HEK293 (cell line): ENCODE measurements at regions not wholly inside any gene's neighbourhood (a gene's known extent, or its start where the extent isn't known, plus 50 kb on each side); places are given as distances from the start of the nearest gene placed in this dataset.

ENCODE experiments used
- CTCF ChIA-PET: fragments of 350-600 bp; formaldehyde crosslinking; extraction: SDS; loops from one replicate; lab custom pipeline; 2021; ENCODE audit warnings: antibody characterized with exemption; lab: Yijun Ruan, JAX
- POLR2A ChIA-PET: fragments of 300-600 bp; formaldehyde crosslinking; extraction: SDS; loops from one replicate; lab custom pipeline; 2020; ENCODE audit warnings: antibody characterized with exemption, inconsistent platforms; lab: Yijun Ruan, JAX
- H3K27ac ChIP-seq: fragments of 200-500 bp; sonication (Bioruptor generic); 2 replicates; pipeline ENCODE4 v1.5.1; 2014; ENCODE audit warnings: low read depth, low read length, control low read depth, inconsistent platforms; ENCODE audit errors: extremely low read depth
- H3K36me3 ChIP-seq, 2 experiments: fragments of 200-500 bp in 1 of 2; sonication (Bioruptor generic) in 1 of 2; 1 replicate in 1 of 2; 2 replicates in 1 of 2; pipeline ENCODE4 v1.5.1; 2014 to 2017; ENCODE audit warnings: inconsistent platforms in 2 of 2, low read length in 2 of 2; ENCODE audit not compliant: control insufficient read depth in 2 of 2, insufficient read depth in 1 of 2
- H3K4me1 ChIP-seq: fragments of 200-500 bp; sonication (Bioruptor generic); 2 replicates; pipeline ENCODE4 v1.5.1; 2014; ENCODE audit warnings: mild to moderate bottlenecking, low read length, inconsistent platforms; ENCODE audit not compliant: control insufficient read depth, insufficient read depth
- H3K4me3 ChIP-seq: 2 replicates; pipeline ENCODE4 v1.5.1; 2011; ENCODE audit warnings: low read depth, mild to moderate bottlenecking, control low read depth, low read length, moderate library complexity
- H3K9me3 ChIP-seq: fragments of 200-500 bp; sonication (Bioruptor generic); 2 replicates; pipeline ENCODE4 v1.5.1; 2014; ENCODE audit warnings: low read depth, low read length, inconsistent platforms; ENCODE audit not compliant: control insufficient read depth, insufficient read depth
- FEZF1 ChIP-seq: fragments of 450-650 bp; formaldehyde crosslinking; IDR thresholded peaks from 2 replicates; pipeline ENCODE4 v1.5.1; 2016; ENCODE audit warnings: missing biosample characterization, missing genetic modification characterization
- KLF16 ChIP-seq: fragments of 450-650 bp; formaldehyde crosslinking; IDR thresholded peaks from 2 replicates; pipeline ENCODE4 v1.5.1; 2017; ENCODE audit warnings: missing biosample characterization, missing genetic modification characterization
- KLF8 ChIP-seq: fragments of 450-650 bp; formaldehyde crosslinking; IDR thresholded peaks from 2 replicates; pipeline ENCODE4 v1.5.1; 2016; ENCODE audit warnings: missing biosample characterization, missing genetic modification characterization
- PBX3 ChIP-seq: sonication (generic); formaldehyde crosslinking; IDR thresholded peaks from 2 replicates; pipeline ENCODE4 v1.8.1; 2022; ENCODE audit warnings: mild to moderate bottlenecking, moderate library complexity, missing genetic modification reagents
- PRDM4 ChIP-seq: fragments of 450-650 bp; formaldehyde crosslinking; IDR thresholded peaks from 2 replicates; pipeline ENCODE4 v1.5.1; 2017; ENCODE audit warnings: missing biosample characterization, missing genetic modification characterization
- RBAK ChIP-seq: fragments of 450-650 bp; formaldehyde crosslinking; IDR thresholded peaks from 2 replicates; pipeline ENCODE4 v1.5.1; 2016; ENCODE audit warnings: missing biosample characterization, missing genetic modification characterization
- SCRT2 ChIP-seq: fragments of 450-650 bp; formaldehyde crosslinking; IDR thresholded peaks from 2 replicates; pipeline ENCODE4 v1.5.1; 2016; ENCODE audit warnings: missing biosample characterization, missing genetic modification characterization
- ZBTB21 ChIP-seq: fragments of 450-650 bp; formaldehyde crosslinking; IDR thresholded peaks from 2 replicates; pipeline ENCODE4 v1.5.1; 2017; ENCODE audit warnings: missing biosample characterization, missing genetic modification characterization
- ZBTB48 ChIP-seq: fragments of 450-650 bp; formaldehyde crosslinking; IDR thresholded peaks from 2 replicates; pipeline ENCODE4 v1.5.1; 2016; ENCODE audit warnings: missing biosample characterization, missing genetic modification characterization
- ZNF133 ChIP-seq: fragments of 450-650 bp; formaldehyde crosslinking; IDR thresholded peaks from 2 replicates; pipeline ENCODE4 v1.5.1; 2016; ENCODE audit warnings: missing biosample characterization, missing genetic modification characterization
- ZNF155 ChIP-seq: fragments of 450-650 bp; formaldehyde crosslinking; IDR thresholded peaks from 2 replicates; pipeline ENCODE4 v1.5.1; 2016; ENCODE audit warnings: missing biosample characterization, missing genetic modification characterization
- ZNF23 ChIP-seq: fragments of 450-650 bp; formaldehyde crosslinking; IDR thresholded peaks from 2 replicates; pipeline ENCODE4 v1.5.1; 2016; ENCODE audit warnings: missing biosample characterization, missing genetic modification characterization, borderline replicate concordance
- ZNF280C ChIP-seq: fragments of 450-650 bp; formaldehyde crosslinking; IDR thresholded peaks from 2 replicates; pipeline ENCODE4 v1.5.1; 2016; ENCODE audit warnings: missing biosample characterization, missing genetic modification characterization
- ZNF280D ChIP-seq: fragments of 450-650 bp; formaldehyde crosslinking; IDR thresholded peaks from 2 replicates; pipeline ENCODE4 v1.5.1; 2016; ENCODE audit warnings: missing biosample characterization, missing genetic modification characterization
- ZNF350 ChIP-seq: fragments of 450-650 bp; formaldehyde crosslinking; IDR thresholded peaks from 2 replicates; pipeline ENCODE4 v1.5.0; 2017; ENCODE audit warnings: missing biosample characterization, mild to moderate bottlenecking, missing genetic modification characterization
- ZNF426 ChIP-seq: fragments of 450-650 bp; formaldehyde crosslinking; IDR thresholded peaks from 2 replicates; pipeline ENCODE4 v1.5.1; 2017; ENCODE audit warnings: missing biosample characterization, missing genetic modification characterization, mild to moderate bottlenecking, inconsistent platforms, moderate library complexity
- ZNF580 ChIP-seq: fragments of 450-650 bp; formaldehyde crosslinking; IDR thresholded peaks from 2 replicates; pipeline ENCODE4 v1.5.1; 2016; ENCODE audit warnings: missing biosample characterization, missing genetic modification characterization
- ZNF626 ChIP-seq: fragments of 450-650 bp; sonication (Bioruptor Pico); formaldehyde crosslinking; IDR thresholded peaks from 2 replicates; pipeline ENCODE4 v1.5.1; 2018; ENCODE audit warnings: missing biosample characterization, missing genetic modification characterization, inconsistent platforms
- ZNF747 ChIP-seq: fragments of 450-650 bp; formaldehyde crosslinking; IDR thresholded peaks from 2 replicates; pipeline ENCODE4 v1.5.1; 2016; ENCODE audit warnings: missing biosample characterization, missing genetic modification characterization

- Histone ChIP-seq H3K36me3 (no peaks in the 10 kb centered on the region), H3K4me1 (no peaks in the 10 kb centered on the region), H3K9me3 (no peaks in the 10 kb centered on the region), H3K27ac (no peak overlapping the region), H3K4me3 (no peak overlapping the region)
- ChIA-PET CTCF (interaction anchor here (0.7 to 1.4 kb wide), 5 partner anchors 17 to 1234 kb away, joined by 3 to 6 read pairs (median 5); no protein-coding TSS in a partner anchor), POLR2A (no interaction called here)
- TF ChIP-seq PBX3 (CRISPR knock-in tag) = no peak
- no peak for TF ChIP-seq ZNF280D (tag by site-specific recombination)
- TF ChIP-seq ZBTB48 (tag by site-specific recombination) = no peak
- no peak for TF ChIP-seq ZNF23 (tag by site-specific recombination)
These were observed 221.3 kb downstream of the IDS start for GRCh38 chrX:149283853-149284252.

GRCh38 chrX:149282909-149283308, 222.2 kb downstream of the IDS start:
- CTCF ChIA-PET = no interaction called here
- Histone ChIP-seq H3K27ac (no peak overlapping the region), H3K4me1 (no peaks in the 10 kb centered on the region), H3K9me3 (no peaks in the 10 kb centered on the region), H3K4me3 (no peak overlapping the region), H3K36me3 (no peaks in the 10 kb centered on the region)
- POLR2A ChIA-PET = no interaction called here
- TF ChIP-seq FEZF1 (tag by site-specific recombination) (no peak), KLF8 (no peak), ZNF133 (tag by site-specific recombination) (no peak), ZNF426 (tag by site-specific recombination) (no peak), ZNF280C (no peak), SCRT2 (tag by site-specific recombination) (no peak), ZNF626 (no peak), ZNF747 (tag by site-specific recombination) (no peak), ZNF155 (tag by site-specific recombination) (no peak), KLF16 (tag by site-specific recombination) (no peak), PRDM4 (tag by site-specific recombination) (no peak), ZNF350 (tag by site-specific recombination) (no peak), RBAK (no peak), ZNF580 (tag by site-specific recombination) (no peak), ZBTB21 (no peak)
- TF ChIP-seq, all 188 proteins: peak for 0
